ENCODE measurements at regions not wholly inside any gene's neighbourhood (a gene's known extent, or its start where the extent isn't known, plus 50 kb on each side); places are given as distances from the start of the nearest gene placed in this dataset.

DNA sequence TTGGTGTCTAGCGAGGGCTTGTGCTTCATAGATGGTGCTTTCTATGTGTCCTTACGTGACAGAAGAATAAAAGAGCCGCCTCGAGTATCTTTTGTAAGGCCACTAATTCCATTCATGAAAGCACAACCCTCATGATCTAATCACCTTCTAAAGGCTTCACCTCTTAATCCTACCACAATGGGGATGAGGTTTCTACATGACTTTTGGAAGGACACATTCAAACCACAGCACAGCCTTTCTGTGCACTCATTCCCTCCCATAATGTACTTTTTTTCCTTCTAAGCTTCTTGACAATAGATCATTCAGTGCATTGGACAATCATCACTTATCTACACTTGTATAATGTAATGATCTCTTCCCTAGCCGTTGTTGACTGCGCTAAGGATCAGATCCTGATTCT, 774.8 kb downstream of the BRINP1 start:
- Histone ChIP-seq H3K36me3 (ENCODE audit: insufficient read depth, low read length) (no peaks in the 10 kb centered on the region), H3K9me3 (ENCODE audit: low read length) (no peaks in the 10 kb centered on the region), H3K27me3 (ENCODE audit: control insufficient read depth in 1 of 2, insufficient read depth in 2 of 2, low read length in 2 of 2) (no peaks in the 10 kb centered on the region), H3K4me1 (ENCODE audit: insufficient read depth, low read length) (no peaks in the 10 kb centered on the region), H3K9ac (ENCODE audit: low read length) (no peak overlapping the region), H3K4me3 (ENCODE audit: low read depth in 1 of 2, low read length in 2 of 2) (no peak overlapping the region), H3K27ac (ENCODE audit: low read depth, low read length) (no peak overlapping the region)

DNA sequence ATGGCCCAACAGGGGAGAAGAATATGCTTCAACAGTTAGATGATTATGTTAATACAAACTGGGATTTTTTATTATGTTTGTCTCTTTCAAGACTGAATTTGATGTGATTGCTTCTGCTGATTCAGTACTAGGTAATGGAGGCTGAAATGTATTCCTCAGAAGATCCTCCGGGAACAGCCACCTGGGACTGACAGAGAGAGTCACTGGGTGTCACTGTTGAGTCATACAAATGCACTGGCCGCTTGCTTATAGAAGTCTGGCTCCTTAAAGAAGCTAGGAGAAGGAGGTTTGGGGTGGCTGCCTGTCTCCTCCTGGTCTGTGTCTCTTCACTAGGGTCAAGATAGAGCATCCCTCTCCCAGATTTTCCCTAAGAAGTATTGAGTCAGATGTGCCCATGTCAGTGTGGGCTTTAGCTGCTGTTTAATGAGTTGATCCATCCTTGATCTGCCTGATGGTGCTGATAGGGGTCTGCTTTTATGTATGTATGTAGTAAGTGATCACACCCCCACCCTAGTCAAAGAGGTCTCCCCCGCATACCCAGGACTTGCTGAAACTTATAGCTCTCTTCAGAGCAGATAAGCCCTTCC, 773.4 kb downstream of the BRINP1 start:
- no peak overlapping the region for H3K9ac ChIP-seq (ENCODE audit: low read length)
- no peak overlapping the region for H3K27ac ChIP-seq (ENCODE audit: low read depth, low read length)

DNA sequence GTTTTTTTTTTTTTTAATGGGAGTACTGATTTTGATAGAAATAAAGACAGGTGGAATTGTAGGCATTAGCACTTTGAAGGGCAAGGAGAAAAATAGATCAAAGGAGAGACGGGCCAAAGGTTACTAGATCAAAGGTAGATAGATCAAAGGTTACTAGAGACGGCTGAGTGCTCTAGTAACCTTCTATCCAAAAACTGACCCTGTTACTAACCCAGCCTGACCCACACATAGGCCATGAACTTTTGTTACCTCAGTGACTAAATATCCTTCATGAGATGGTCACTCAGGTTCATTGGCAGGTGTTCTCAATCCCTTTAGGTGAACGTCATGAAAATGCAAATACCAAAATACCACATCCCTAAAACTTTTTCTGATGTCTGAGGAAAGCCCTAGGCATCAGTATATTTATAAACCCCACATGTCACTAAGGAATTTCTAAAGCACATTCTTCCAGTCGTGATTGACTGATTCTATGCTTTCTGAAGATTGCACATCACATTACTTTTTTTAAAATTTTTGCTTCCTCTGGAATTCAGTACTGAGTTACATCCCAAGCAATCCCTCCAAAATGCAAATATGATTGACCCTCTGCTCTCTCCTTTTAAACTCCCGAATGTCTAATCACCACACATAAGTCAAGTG, 772.7 kb downstream of the BRINP1 start:
- H3K9ac ChIP-seq (ENCODE audit: low read length), result no peak overlapping the region
- no peaks in the 10 kb centered on the region for H3K27me3 ChIP-seq (ENCODE audit: control insufficient read depth in 1 of 2, insufficient read depth in 2 of 2, low read length in 2 of 2)
- no peak overlapping the region for H3K27ac ChIP-seq (ENCODE audit: low read depth, low read length)
- H3K4me3 ChIP-seq (ENCODE audit: low read depth in 1 of 2, low read length in 2 of 2), result no peak overlapping the region
- no peaks in the 10 kb centered on the region for H3K36me3 ChIP-seq (ENCODE audit: insufficient read depth, low read length)
- no peaks in the 10 kb centered on the region for H3K4me1 ChIP-seq (ENCODE audit: insufficient read depth, low read length)
- H3K9me3 ChIP-seq (ENCODE audit: low read length), result no peaks in the 10 kb centered on the region

More for the DNA sequence above, 773.4 kb downstream of the BRINP1 start:
- Histone ChIP-seq H3K4me3 (ENCODE audit: low read depth in 1 of 2, low read length in 2 of 2) (no peak overlapping the region), H3K36me3 (ENCODE audit: insufficient read depth, low read length) (no peaks in the 10 kb centered on the region), H3K9me3 (ENCODE audit: low read length) (no peaks in the 10 kb centered on the region), H3K4me1 (ENCODE audit: insufficient read depth, low read length) (no peaks in the 10 kb centered on the region), H3K27me3 (ENCODE audit: control insufficient read depth in 1 of 2, insufficient read depth in 2 of 2, low read length in 2 of 2) (no peaks in the 10 kb centered on the region)

DNA sequence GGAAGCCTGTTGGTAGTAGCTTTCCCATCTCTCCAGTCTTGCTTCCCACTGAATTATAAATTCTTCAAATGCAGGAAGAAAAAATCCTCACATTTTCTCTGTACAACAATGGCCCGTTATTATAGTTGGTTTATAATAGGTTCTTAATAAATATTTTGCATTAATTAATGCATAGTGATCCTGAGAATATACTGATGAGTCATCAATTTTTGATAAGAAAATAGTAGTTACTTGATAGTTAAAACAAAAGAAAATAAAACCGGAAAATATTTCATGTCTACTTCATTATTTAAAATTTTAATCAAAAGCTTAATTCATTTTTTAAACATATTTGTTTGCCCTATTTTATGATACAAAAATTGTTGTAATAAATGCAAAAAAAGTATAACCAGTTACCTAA, 762.6 kb downstream of the BRINP1 start:
- no peak overlapping the region for H3K9ac ChIP-seq (ENCODE audit: low read length)
- no peaks in the 10 kb centered on the region for H3K4me1 ChIP-seq (ENCODE audit: insufficient read depth, low read length)
- H3K9me3 ChIP-seq (ENCODE audit: low read length), result no peaks in the 10 kb centered on the region
- no peaks in the 10 kb centered on the region for H3K27me3 ChIP-seq (ENCODE audit: control insufficient read depth in 1 of 2, insufficient read depth in 2 of 2, low read length in 2 of 2)
- H3K4me3 ChIP-seq (ENCODE audit: low read depth in 1 of 2, low read length in 2 of 2), result no peak overlapping the region
- H3K27ac ChIP-seq (ENCODE audit: low read depth, low read length), result no peak overlapping the region
- H3K36me3 ChIP-seq (ENCODE audit: insufficient read depth, low read length), result no peaks in the 10 kb centered on the region

DNA sequence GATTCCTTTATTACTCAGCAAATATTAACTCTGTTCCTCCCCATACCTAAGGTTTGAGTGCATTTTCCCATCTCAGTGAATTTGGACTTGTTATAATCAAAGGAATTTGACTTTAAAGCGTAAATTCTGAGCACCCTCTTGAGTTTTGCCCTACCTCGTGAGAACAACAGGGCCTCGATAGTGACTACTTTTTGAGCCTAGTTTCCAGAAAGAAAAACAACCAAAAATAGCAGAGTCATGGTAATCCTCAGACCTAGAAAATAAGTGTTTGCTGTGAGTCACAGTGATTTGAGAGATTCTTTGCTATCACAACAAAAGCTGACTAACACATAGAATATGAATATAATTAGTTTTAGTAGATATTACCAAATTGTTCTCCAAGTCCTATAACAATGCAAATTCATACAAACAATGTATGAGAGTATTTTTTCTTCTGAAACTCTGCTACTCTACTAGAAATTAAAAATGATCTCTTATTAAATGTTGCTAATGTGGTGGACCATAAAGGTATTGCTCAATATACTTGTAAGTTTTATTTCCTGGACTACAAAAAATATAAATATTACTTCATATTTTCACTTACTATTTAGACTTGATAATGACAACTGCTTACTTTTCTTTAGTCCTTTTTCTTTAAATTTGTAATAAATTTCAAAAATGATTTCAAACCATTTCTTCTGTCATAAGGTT, 759.7 kb downstream of the BRINP1 start:
- Histone ChIP-seq H3K36me3 (ENCODE audit: insufficient read depth, low read length) (no peaks in the 10 kb centered on the region), H3K9ac (ENCODE audit: low read length) (no peak overlapping the region), H3K27ac (ENCODE audit: low read depth, low read length) (no peak overlapping the region), H3K27me3 (ENCODE audit: control insufficient read depth in 1 of 2, insufficient read depth in 2 of 2, low read length in 2 of 2) (no peaks in the 10 kb centered on the region), H3K4me1 (ENCODE audit: insufficient read depth, low read length) (no peaks in the 10 kb centered on the region), H3K9me3 (ENCODE audit: low read length) (no peaks in the 10 kb centered on the region), H3K4me3 (ENCODE audit: low read depth in 1 of 2, low read length in 2 of 2) (no peak overlapping the region)

DNA sequence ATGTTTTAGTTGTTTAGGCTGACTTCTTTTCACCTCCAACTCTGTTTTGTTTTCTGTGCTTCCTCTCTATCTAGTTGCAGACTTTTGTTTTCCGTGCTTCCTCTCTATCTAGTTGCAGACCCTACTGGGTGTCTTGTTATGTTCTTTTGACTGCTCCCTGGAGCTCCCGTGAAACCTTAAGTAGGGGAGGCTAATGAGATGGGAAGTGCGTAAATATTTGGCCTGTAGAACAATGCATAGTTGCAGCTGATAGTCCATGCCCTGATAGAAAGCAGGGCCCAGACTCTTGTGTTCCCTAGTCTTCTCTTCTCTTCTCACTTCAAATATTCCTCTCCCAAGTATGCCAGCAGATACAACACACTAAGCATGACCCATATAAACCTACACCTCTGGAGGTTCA, 757.0 kb downstream of the BRINP1 start:
- Histone ChIP-seq H3K27me3 (ENCODE audit: control insufficient read depth in 1 of 2, insufficient read depth in 2 of 2, low read length in 2 of 2) (no peaks in the 10 kb centered on the region), H3K9ac (ENCODE audit: low read length) (no peak overlapping the region), H3K27ac (ENCODE audit: low read depth, low read length) (no peak overlapping the region), H3K36me3 (ENCODE audit: insufficient read depth, low read length) (no peaks in the 10 kb centered on the region), H3K9me3 (ENCODE audit: low read length) (no peaks in the 10 kb centered on the region), H3K4me1 (ENCODE audit: insufficient read depth, low read length) (no peaks in the 10 kb centered on the region), H3K4me3 (ENCODE audit: low read depth in 1 of 2, low read length in 2 of 2) (no peak overlapping the region)

DNA sequence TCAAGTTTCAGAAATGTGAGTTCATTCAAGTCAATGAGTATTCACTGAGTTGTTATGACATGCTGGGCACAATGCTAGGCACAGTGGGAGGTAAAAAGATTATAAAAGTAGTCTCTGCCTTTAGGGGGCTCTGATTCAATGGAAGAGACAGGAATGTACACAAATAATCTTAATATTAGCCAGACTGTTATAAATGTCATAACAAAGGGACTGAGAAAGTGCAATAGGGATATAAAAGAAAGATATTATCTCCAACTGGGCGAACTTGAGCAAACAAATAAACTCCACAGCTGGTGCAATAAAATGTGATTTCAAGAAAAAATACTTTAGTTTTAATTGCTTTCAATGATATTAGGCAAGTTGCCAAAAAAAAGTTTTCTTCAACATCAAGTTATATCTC, 755.2 kb downstream of the BRINP1 start:
- H3K27me3 ChIP-seq (ENCODE audit: control insufficient read depth in 1 of 2, insufficient read depth in 2 of 2, low read length in 2 of 2), result no peaks in the 10 kb centered on the region
- no peaks in the 10 kb centered on the region for H3K36me3 ChIP-seq (ENCODE audit: insufficient read depth, low read length)
- H3K4me1 ChIP-seq (ENCODE audit: insufficient read depth, low read length), result no peaks in the 10 kb centered on the region
- H3K27ac ChIP-seq (ENCODE audit: low read depth, low read length), result no peak overlapping the region
- H3K9ac ChIP-seq (ENCODE audit: low read length), result no peak overlapping the region
- H3K9me3 ChIP-seq (ENCODE audit: low read length), result no peaks in the 10 kb centered on the region
- no peak overlapping the region for H3K4me3 ChIP-seq (ENCODE audit: low read depth in 1 of 2, low read length in 2 of 2)

DNA sequence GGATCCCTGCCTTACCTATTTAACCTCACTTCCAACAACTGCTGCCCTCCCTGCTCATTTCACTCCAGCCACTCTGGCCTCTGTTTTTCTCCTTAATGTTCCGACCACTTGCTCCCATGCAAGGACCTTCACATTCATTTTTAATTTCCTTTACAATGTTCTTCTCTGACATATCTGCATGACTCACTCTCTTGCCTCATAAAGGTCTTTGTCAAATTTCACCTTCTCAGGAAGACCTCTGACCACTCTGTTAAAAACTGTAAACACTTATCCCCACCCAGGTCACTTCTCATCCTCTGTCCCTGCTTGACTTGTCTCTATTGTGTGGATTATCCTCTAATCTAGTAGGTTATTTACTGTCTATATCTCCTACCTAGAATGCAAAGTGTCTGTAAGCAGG, 751.2 kb downstream of the BRINP1 start:
- H3K36me3 ChIP-seq (ENCODE audit: insufficient read depth, low read length), result no peaks in the 10 kb centered on the region
- H3K4me1 ChIP-seq (ENCODE audit: insufficient read depth, low read length), result no peaks in the 10 kb centered on the region
- no peak overlapping the region for H3K4me3 ChIP-seq (ENCODE audit: low read depth in 1 of 2, low read length in 2 of 2)
- no peak overlapping the region for H3K27ac ChIP-seq (ENCODE audit: low read depth, low read length)
- H3K9ac ChIP-seq (ENCODE audit: low read length), result no peak overlapping the region
- no peaks in the 10 kb centered on the region for H3K9me3 ChIP-seq (ENCODE audit: low read length)
- no peaks in the 10 kb centered on the region for H3K27me3 ChIP-seq (ENCODE audit: control insufficient read depth in 1 of 2, insufficient read depth in 2 of 2, low read length in 2 of 2)

DNA sequence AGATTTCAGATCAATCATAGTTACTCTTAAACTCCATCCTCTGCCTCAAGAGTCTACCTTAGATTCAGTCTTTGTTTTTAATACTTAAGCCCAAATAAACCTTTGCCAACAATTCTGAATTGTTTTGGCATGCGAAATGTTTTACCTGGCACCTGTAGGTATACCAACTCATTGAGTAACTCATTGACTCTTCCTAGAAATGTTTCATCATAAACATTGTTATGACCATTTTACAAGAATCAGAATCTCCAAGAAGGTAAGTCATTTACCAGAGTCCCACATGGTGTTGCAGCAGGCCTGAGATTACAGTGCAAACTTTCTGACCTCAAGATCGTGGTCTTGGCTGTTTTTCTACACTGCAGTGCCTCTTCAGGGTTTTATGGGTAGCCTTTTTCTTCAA, 750.4 kb downstream of the BRINP1 start:
- Histone ChIP-seq H3K4me1 (ENCODE audit: insufficient read depth, low read length) (no peaks in the 10 kb centered on the region), H3K9me3 (ENCODE audit: low read length) (no peaks in the 10 kb centered on the region), H3K36me3 (ENCODE audit: insufficient read depth, low read length) (no peaks in the 10 kb centered on the region), H3K4me3 (ENCODE audit: low read depth in 1 of 2, low read length in 2 of 2) (no peak overlapping the region), H3K9ac (ENCODE audit: low read length) (no peak overlapping the region), H3K27me3 (ENCODE audit: control insufficient read depth in 1 of 2, insufficient read depth in 2 of 2, low read length in 2 of 2) (no peaks in the 10 kb centered on the region), H3K27ac (ENCODE audit: low read depth, low read length) (no peak overlapping the region)

DNA sequence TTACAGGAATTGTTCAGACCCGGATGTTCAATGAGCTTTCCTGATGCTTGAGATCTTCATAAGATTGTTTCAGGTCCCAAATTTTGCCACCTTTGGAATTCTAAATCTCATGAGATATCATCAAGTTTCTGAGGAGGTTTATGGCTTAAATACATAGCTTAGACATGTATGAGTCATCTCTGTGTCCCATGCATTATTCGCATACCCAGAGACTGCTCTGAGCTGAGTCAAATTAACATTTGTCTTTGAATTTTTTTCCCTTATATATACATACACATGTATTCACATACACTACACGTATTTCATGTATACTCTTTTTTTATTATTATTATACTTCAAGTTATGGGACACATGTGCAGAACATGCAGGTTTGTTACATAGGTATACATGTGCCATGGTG, 744.6 kb downstream of the BRINP1 start:
- H3K4me3 ChIP-seq (ENCODE audit: low read depth in 1 of 2, low read length in 2 of 2), result no peak overlapping the region
- H3K9ac ChIP-seq (ENCODE audit: low read length), result no peak overlapping the region
- H3K9me3 ChIP-seq (ENCODE audit: low read length), result no peaks in the 10 kb centered on the region
- H3K4me1 ChIP-seq (ENCODE audit: insufficient read depth, low read length), result no peaks in the 10 kb centered on the region
- no peaks in the 10 kb centered on the region for H3K27me3 ChIP-seq (ENCODE audit: control insufficient read depth in 1 of 2, insufficient read depth in 2 of 2, low read length in 2 of 2)
- no peaks in the 10 kb centered on the region for H3K36me3 ChIP-seq (ENCODE audit: insufficient read depth, low read length)
- no peak overlapping the region for H3K27ac ChIP-seq (ENCODE audit: low read depth, low read length)

DNA sequence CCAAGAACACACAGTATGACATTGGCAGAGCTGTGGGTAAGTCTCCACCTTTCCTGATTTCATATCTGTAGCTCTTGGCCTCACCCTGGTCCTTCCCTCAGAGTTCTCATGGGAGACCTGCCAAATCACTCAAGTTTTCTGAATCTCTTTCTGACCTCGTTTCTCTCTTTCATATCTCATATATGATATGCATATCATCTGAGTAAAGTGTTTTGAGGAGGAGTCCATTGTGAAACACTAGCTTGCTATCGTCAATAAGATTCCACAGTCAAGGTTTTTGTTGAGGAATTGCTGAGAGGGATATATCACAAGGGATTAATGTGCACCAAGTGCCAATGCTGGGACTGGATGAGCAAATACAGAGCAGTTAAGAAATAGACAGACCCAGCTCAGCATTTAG, 739.2 kb downstream of the BRINP1 start:
- no peaks in the 10 kb centered on the region for H3K36me3 ChIP-seq (ENCODE audit: insufficient read depth, low read length)
- no peak overlapping the region for H3K27ac ChIP-seq (ENCODE audit: low read depth, low read length)
- H3K9me3 ChIP-seq (ENCODE audit: low read length), result no peaks in the 10 kb centered on the region
- H3K27me3 ChIP-seq (ENCODE audit: control insufficient read depth in 1 of 2, insufficient read depth in 2 of 2, low read length in 2 of 2), result no peaks in the 10 kb centered on the region
- no peak overlapping the region for H3K9ac ChIP-seq (ENCODE audit: low read length)
- H3K4me3 ChIP-seq (ENCODE audit: low read depth in 1 of 2, low read length in 2 of 2), result no peak overlapping the region
- H3K4me1 ChIP-seq (ENCODE audit: insufficient read depth, low read length), result no peaks in the 10 kb centered on the region

Data from muscle layer of colon (tissue), 2 donors.